MM.1S (cell line): ENCODE measurements at regions not wholly inside any gene's neighbourhood (a gene's known extent, or its start where the extent isn't known, plus 50 kb on each side); places are given as distances from the start of the nearest gene placed in this dataset.
"Not testable (repeated sequence)": the region's sequence is repeated elsewhere in the genome, so short reads cannot be mapped to it uniquely, and the experiment has no call there.

Source experiments
- DNase-seq: peaks from one replicate; pipeline ENCODE4 v3.0.0-alpha.2; 2015
- H2AFZ ChIP-seq: fragments of 300-600 bp; sonication (generic); 2 replicates; pipeline ENCODE4 v1.6.0; 2016; ENCODE audit warnings: antibody characterized with exemption, low read length
- H3F3A ChIP-seq: fragments of 300-600 bp; sonication (generic); 2 replicates; pipeline ENCODE4 v1.6.1; 2016; ENCODE audit warnings: mild to moderate bottlenecking, antibody characterized with exemption, low read length, moderate library complexity, mixed read lengths; ENCODE audit not compliant: insufficient read depth
- H3K27ac ChIP-seq: fragments of 300-600 bp; sonication (generic); 2 replicates; pipeline ENCODE4 v1.5.1; 2016; ENCODE audit warnings: mild to moderate bottlenecking, low read length
- H3K27me3 ChIP-seq: fragments of 300-600 bp; sonication (generic); replicated peaks from 2 replicates; pipeline ENCODE4 v1.6.0; 2016; ENCODE audit warnings: low read length; ENCODE audit not compliant: insufficient read depth
- H3K36me3 ChIP-seq: fragments of 300-600 bp; sonication (generic); replicated peaks from 2 replicates; pipeline ENCODE4 v1.6.1; 2016; ENCODE audit warnings: mild to moderate bottlenecking, low read length, mixed read lengths; ENCODE audit not compliant: insufficient read depth
- H3K4me1 ChIP-seq: fragments of 300-600 bp; sonication (generic); 2 replicates; pipeline ENCODE4 v1.6.1; 2016; ENCODE audit warnings: low read length, mixed read lengths
- H3K4me2 ChIP-seq: fragments of 300-600 bp; sonication (generic); 2 replicates; pipeline ENCODE4 v1.6.0; 2016; ENCODE audit warnings: low read depth, low read length
- H3K4me3 ChIP-seq: fragments of 300-600 bp; sonication (generic); 2 replicates; pipeline ENCODE4 v1.5.1; 2016; ENCODE audit warnings: low read length, mixed read lengths
- H3K79me2 ChIP-seq: fragments of 300-600 bp; sonication (generic); 2 replicates; pipeline ENCODE4 v1.6.1; 2016; ENCODE audit warnings: mixed run types, low read length, mixed read lengths
- H3K9ac ChIP-seq: fragments of 300-600 bp; sonication (generic); 2 replicates; pipeline ENCODE4 v1.6.1; 2016; ENCODE audit warnings: low read length, mixed read lengths
- H3K9me2 ChIP-seq: fragments of 300-600 bp; sonication (generic); replicated peaks from 2 replicates; pipeline ENCODE4 v1.6.1; 2016; ENCODE audit warnings: mild to moderate bottlenecking, low read length, mixed read lengths; ENCODE audit not compliant: insufficient read depth
- H3K9me3 ChIP-seq: fragments of 300-600 bp; sonication (generic); replicated peaks from 2 replicates; pipeline ENCODE4 v1.6.1; 2016; ENCODE audit warnings: mild to moderate bottlenecking, low read length, mixed read lengths; ENCODE audit not compliant: insufficient read depth
- H4K20me1 ChIP-seq: fragments of 300-600 bp; sonication (generic); 2 replicates; pipeline ENCODE4 v1.6.1; 2016; ENCODE audit warnings: mild to moderate bottlenecking, low read length, moderate library complexity, mixed read lengths; ENCODE audit not compliant: insufficient read depth
- CTCF ChIP-seq: fragments of 300-600 bp; sonication (generic); IDR thresholded peaks from 2 replicates; pipeline ENCODE4 v1.5.1; 2016; ENCODE audit warnings: antibody characterized with exemption, low read length, mixed read lengths
- EZH2 ChIP-seq: fragments of 300-600 bp; sonication (generic); optimal IDR thresholded peaks from 2 replicates; pipeline ENCODE3; 2017; ENCODE audit warnings: low read depth, mild to moderate bottlenecking, antibody characterized with exemption, low read length, mixed read lengths
- EZH2phosphoT487 ChIP-seq: fragments of 300-600 bp; sonication (generic); IDR thresholded peaks from 2 replicates; pipeline ENCODE4 v1.6.1; 2018; ENCODE audit warnings: antibody characterized with exemption, low read length

GRCh38 chr6:74492587-74492986 lies 713.3 kb downstream of the COL12A1 start:
- H4K20me1 ChIP-seq, result no peaks in the 10 kb centered on the region
- DNase-seq, result no peak
- H3K9me2 ChIP-seq, result no peaks in the 10 kb centered on the region
- no peak overlapping the region for H3K9ac ChIP-seq
- no peak overlapping the region for H3K27ac ChIP-seq
- no peak overlapping the region for H3K4me3 ChIP-seq
- H3K9me3 ChIP-seq, result no peaks in the 10 kb centered on the region
- H3K4me1 ChIP-seq, result no peaks in the 10 kb centered on the region
- no peaks in the 10 kb centered on the region for H3F3A ChIP-seq
- no peak overlapping the region for H3K4me2 ChIP-seq
- H3K27me3 ChIP-seq, result no peaks in the 10 kb centered on the region
- no peak for TF ChIP-seq EZH2
- no peak for TF ChIP-seq EZH2phosphoT487
- TF ChIP-seq CTCF, result no peak
- H3K79me2 ChIP-seq, result no peaks in the 10 kb centered on the region
- H3K36me3 ChIP-seq, result no peaks in the 10 kb centered on the region
- H2AFZ ChIP-seq, result no peak overlapping the region

- no peaks in the 10 kb centered on the region for H3K9me3 ChIP-seq
- no peaks in the 10 kb centered on the region for H3K4me1 ChIP-seq
- H4K20me1 ChIP-seq, result no peaks in the 10 kb centered on the region
- H3K4me3 ChIP-seq, result no peak overlapping the region
- no peak for DNase-seq
- H3F3A ChIP-seq, result no peaks in the 10 kb centered on the region
- H3K27ac ChIP-seq, result no peak overlapping the region
- no peak overlapping the region for H3K9ac ChIP-seq
- no peaks in the 10 kb centered on the region for H3K9me2 ChIP-seq
- no peaks in the 10 kb centered on the region for H3K36me3 ChIP-seq
- H3K27me3 ChIP-seq, result no peaks in the 10 kb centered on the region
- no peaks in the 10 kb centered on the region for H3K79me2 ChIP-seq
- TF ChIP-seq EZH2phosphoT487, result no peak
- TF ChIP-seq EZH2, result no peak
- TF ChIP-seq CTCF, result no peak
- no peak overlapping the region for H2AFZ ChIP-seq
- H3K4me2 ChIP-seq, result no peak overlapping the region
Observed at GRCh38 chr6:74491844-74492374, 713.9 kb downstream of the COL12A1 start.

- not testable (repeated sequence) for H3K27me3 ChIP-seq, H3K4me3 ChIP-seq, H3K4me2 ChIP-seq, H4K20me1 ChIP-seq, H3K9me2 ChIP-seq, H3F3A ChIP-seq, DNase-seq, H3K27ac ChIP-seq, H3K4me1 ChIP-seq, H3K9me3 ChIP-seq, H3K36me3 ChIP-seq, H2AFZ ChIP-seq, H3K9ac ChIP-seq, H3K79me2 ChIP-seq
Observed at GRCh38 chr6:74488726-74489125, 717.1 kb downstream of the COL12A1 start.

- no peak for DNase-seq
- TF ChIP-seq EZH2, result no peak
- no peaks in the 10 kb centered on the region for H4K20me1 ChIP-seq
- H2AFZ ChIP-seq, result no peak overlapping the region
- no peaks in the 10 kb centered on the region for H3K9me3 ChIP-seq
- no peaks in the 10 kb centered on the region for H3K9me2 ChIP-seq
- no peaks in the 10 kb centered on the region for H3K27me3 ChIP-seq
- no peaks in the 10 kb centered on the region for H3F3A ChIP-seq
- H3K4me1 ChIP-seq, result no peaks in the 10 kb centered on the region
- no peak overlapping the region for H3K27ac ChIP-seq
- no peak overlapping the region for H3K9ac ChIP-seq
- H3K79me2 ChIP-seq, result no peaks in the 10 kb centered on the region
- H3K36me3 ChIP-seq, result no peaks in the 10 kb centered on the region
- no peak overlapping the region for H3K4me2 ChIP-seq
- no peak overlapping the region for H3K4me3 ChIP-seq
Observed at GRCh38 chr6:74482180-74482579, 723.7 kb downstream of the COL12A1 start.
